ENCODE measurements at regions not wholly inside any gene's neighbourhood (a gene's known extent, or its start where the extent isn't known, plus 50 kb on each side); places are given as distances from the start of the nearest gene placed in this dataset.

DNA sequence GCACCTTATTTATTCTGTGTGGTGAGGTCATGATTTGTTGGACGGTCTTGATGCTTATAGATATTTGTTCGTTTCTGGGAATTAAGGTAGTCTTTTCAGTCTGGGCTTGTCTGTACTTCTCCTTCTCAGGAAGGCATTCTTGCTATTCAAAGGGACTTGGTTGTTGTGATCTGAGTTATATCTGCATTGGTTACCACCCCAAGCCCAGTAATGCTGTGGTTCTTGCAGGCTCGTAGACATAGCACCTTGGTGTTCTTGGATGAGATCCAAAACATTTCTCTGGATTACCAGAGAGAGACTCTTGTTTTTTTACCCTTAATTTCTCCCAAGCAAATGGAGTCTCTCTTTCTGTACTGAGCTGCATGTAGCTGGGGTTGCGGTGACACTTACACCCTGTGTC is 128.0 kb upstream of the CBLB start:
- no peak for TF ChIP-seq POLR2A (IDR thresholded peaks at IDR 0.05; ENCODE audit: low read depth, low read length)
- TF ChIP-seq POLR2AphosphoS5 (IDR thresholded peaks at IDR 0.05; ENCODE audit: low read depth, low read length) = no peak

Measured in GM12891 (cell line).